ENCODE measurements at regions not wholly inside any gene's neighbourhood (a gene's known extent, or its start where the extent isn't known, plus 50 kb on each side); places are given as distances from the start of the nearest gene placed in this dataset.

DNA sequence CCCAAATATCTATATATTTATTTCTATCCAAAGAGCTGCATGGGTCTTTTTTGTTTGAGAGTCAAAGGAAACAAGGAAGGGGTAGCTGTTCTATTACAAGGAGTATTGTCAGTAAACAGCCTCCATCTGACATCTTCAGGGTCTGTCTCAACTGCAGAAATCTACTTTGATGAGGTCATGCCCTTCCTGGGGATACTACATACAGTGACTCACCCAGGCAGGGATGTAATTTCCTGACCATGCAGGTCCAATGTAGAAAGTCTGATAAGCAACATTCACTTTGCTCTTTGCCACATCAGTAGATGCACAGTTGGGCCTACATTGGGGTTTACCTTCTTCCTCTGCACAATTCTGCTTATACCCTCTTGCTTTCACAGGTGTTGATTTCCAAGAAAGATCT, 165.5 kb downstream of the TLR4 start:
- peaks cover 2% of the 10 kb centered on the region; the same call in 1 of the 2 replicates for H3K4me1 Mint-ChIP-seq
- H3K27me3 Mint-ChIP-seq (ENCODE audit: low read depth), result no peaks in the 10 kb centered on the region
- H3K27ac Mint-ChIP-seq, result no peak overlapping the region
- DNase-seq (ENCODE audit: low spot score) (no peak), ATAC-seq (no peak)
- CTCF ChIA-PET, result no interaction called here
- POLR2A ChIA-PET, result no interaction called here
- no peaks in the 10 kb centered on the region for H3K36me3 Mint-ChIP-seq
- TF ChIP-seq ESRRA (CRISPR knock-in tag; IDR thresholded peaks at IDR 0.05; ENCODE audit: borderline replicate concordance) (no peak), TCF7 (CRISPR knock-in tag; IDR thresholded peaks at IDR 0.05; ENCODE audit: low read depth) (no peak), JUN (CRISPR knock-in tag; IDR thresholded peaks at IDR 0.05) (no peak)
- H3K9me3 Mint-ChIP-seq, result no peaks in the 10 kb centered on the region
- no peak overlapping the region for H3K4me3 Mint-ChIP-seq

DNA sequence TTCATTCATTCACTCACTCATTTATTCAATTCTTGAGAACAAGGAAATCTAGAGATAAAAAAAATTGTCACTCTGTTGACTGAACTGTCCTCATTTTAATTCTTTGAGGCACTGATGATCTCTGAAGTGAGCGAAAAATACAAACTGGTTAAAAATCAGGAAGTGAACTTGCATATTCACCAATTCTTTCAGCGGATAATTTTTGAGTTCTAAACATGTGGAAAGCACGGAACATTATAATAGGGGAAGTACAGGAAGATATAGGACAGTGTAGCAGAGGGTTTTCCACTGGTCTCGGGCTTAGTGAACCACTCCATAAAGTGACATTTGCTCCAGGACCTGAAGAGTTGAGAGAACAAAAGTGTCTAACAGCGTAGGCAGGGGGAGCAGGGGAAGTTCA, 169.5 kb downstream of the TLR4 start:
- Mint-ChIP-seq H3K27me3 (ENCODE audit: low read depth) (no peaks in the 10 kb centered on the region), H3K4me1 (peaks cover 2% of the 10 kb centered on the region; the same call in 1 of the 2 replicates), H3K27ac (no peak overlapping the region), H3K36me3 (no peaks in the 10 kb centered on the region), H3K4me3 (no peak overlapping the region), H3K9me3 (no peaks in the 10 kb centered on the region)
- TF ChIP-seq SP1 (CRISPR knock-in tag; conservative IDR thresholded peaks at IDR 0.05) (no peak), ATF6 (CRISPR knock-in tag; IDR thresholded peaks at IDR 0.05) (no peak), HMGXB4 (CRISPR knock-in tag; IDR thresholded peaks at IDR 0.05) (no peak), ZNF263 (CRISPR knock-in tag; IDR thresholded peaks at IDR 0.05; ENCODE audit: low read depth) (no peak), SMAD3 (CRISPR knock-in tag; IDR thresholded peaks at IDR 0.05; ENCODE audit: borderline replicate concordance) (no peak), ERG (CRISPR knock-in tag; IDR thresholded peaks at IDR 0.05) (no peak), USF1 (CRISPR knock-in tag; IDR thresholded peaks at IDR 0.05) (no peak), ETV6 (CRISPR knock-in tag; IDR thresholded peaks at IDR 0.05) (no peak), MYBL2 (CRISPR knock-in tag; IDR thresholded peaks at IDR 0.05) (no peak), FOXP1 (CRISPR knock-in tag; IDR thresholded peaks at IDR 0.05; ENCODE audit: borderline replicate concordance) (no peak), FOXK1 (CRISPR knock-in tag; IDR thresholded peaks at IDR 0.05) (no peak)
- TF ChIP-seq, protein P1, sequence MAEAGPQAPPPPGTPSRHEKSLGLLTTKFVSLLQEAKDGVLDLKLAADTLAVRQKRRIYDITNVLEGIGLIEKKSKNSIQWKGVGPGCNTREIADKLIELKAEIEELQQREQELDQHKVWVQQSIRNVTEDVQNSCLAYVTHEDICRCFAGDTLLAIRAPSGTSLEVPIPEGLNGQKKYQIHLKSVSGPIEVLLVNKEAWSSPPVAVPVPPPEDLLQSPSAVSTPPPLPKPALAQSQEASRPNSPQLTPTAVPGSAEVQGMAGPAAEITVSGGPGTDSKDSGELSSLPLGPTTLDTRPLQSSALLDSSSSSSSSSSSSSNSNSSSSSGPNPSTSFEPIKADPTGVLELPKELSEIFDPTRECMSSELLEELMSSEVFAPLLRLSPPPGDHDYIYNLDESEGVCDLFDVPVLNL (CRISPR knock-in tag; IDR thresholded peaks at IDR 0.05; ENCODE audit: borderline replicate concordance, low read depth), result no peak
- TF ChIP-seq, protein P2, sequence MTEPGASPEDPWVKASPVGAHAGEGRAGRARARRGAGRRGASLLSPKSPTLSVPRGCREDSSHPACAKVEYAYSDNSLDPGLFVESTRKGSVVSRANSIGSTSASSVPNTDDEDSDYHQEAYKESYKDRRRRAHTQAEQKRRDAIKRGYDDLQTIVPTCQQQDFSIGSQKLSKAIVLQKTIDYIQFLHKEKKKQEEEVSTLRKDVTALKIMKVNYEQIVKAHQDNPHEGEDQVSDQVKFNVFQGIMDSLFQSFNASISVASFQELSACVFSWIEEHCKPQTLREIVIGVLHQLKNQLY (CRISPR knock-in tag; IDR thresholded peaks at IDR 0.05), result no peak
- TF ChIP-seq, protein P3, sequence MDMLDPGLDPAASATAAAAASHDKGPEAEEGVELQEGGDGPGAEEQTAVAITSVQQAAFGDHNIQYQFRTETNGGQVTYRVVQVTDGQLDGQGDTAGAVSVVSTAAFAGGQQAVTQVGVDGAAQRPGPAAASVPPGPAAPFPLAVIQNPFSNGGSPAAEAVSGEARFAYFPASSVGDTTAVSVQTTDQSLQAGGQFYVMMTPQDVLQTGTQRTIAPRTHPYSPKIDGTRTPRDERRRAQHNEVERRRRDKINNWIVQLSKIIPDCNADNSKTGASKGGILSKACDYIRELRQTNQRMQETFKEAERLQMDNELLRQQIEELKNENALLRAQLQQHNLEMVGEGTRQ (CRISPR knock-in tag; IDR thresholded peaks at IDR 0.05), result no peak
- ATAC-seq, result no peak
- no peak for DNase-seq (ENCODE audit: low spot score)
- POLR2A ChIA-PET, result no interaction called here
- CTCF ChIA-PET, result no interaction called here

Measured in WTC11 (cell line).